Activated naive CD8-positive, alpha-beta T cell treated with anti-CD3 and anti-CD28 coated beads, Interleukin-2, amount 50 U/mL, for 24 hours (primary cell): ENCODE measurements at regions not wholly inside any gene's neighbourhood (a gene's known extent, or its start where the extent isn't known, plus 50 kb on each side); places are given as distances from the start of the nearest gene placed in this dataset.
"Not testable (repeated sequence)": the region's sequence is repeated elsewhere in the genome, so short reads cannot be mapped to it uniquely, and the experiment has no call there.

Experiments used
- ATAC-seq: fragments of 150-1000 bp; cut with Tn5 transposase; one replicate; pipeline ENCODE4 v1.10.0; 2021
- DNase-seq: peaks from one replicate; pipeline ENCODE4 v3.0.0; 2021
- H3K27ac Mint-ChIP-seq: one replicate; pipeline ENCODE4 v1.8.0; 2021; ENCODE audit warnings: mild to moderate bottlenecking, mixed read lengths
- H3K27me3 Mint-ChIP-seq: one replicate; pipeline ENCODE4 v1.8.0; 2021; ENCODE audit warnings: mixed read lengths
- H3K36me3 Mint-ChIP-seq: one replicate; pipeline ENCODE4 v1.8.0; 2021; ENCODE audit warnings: low read depth, mixed read lengths
- H3K4me1 Mint-ChIP-seq: one replicate; pipeline ENCODE4 v1.8.0; 2021; ENCODE audit warnings: mixed read lengths
- H3K4me3 Mint-ChIP-seq: one replicate; pipeline ENCODE4 v1.8.0; 2021; ENCODE audit warnings: mild to moderate bottlenecking, moderate library complexity, mixed read lengths
- H3K9me3 Mint-ChIP-seq: one replicate; pipeline ENCODE4 v1.8.0; 2021; ENCODE audit warnings: mixed read lengths

DNA sequence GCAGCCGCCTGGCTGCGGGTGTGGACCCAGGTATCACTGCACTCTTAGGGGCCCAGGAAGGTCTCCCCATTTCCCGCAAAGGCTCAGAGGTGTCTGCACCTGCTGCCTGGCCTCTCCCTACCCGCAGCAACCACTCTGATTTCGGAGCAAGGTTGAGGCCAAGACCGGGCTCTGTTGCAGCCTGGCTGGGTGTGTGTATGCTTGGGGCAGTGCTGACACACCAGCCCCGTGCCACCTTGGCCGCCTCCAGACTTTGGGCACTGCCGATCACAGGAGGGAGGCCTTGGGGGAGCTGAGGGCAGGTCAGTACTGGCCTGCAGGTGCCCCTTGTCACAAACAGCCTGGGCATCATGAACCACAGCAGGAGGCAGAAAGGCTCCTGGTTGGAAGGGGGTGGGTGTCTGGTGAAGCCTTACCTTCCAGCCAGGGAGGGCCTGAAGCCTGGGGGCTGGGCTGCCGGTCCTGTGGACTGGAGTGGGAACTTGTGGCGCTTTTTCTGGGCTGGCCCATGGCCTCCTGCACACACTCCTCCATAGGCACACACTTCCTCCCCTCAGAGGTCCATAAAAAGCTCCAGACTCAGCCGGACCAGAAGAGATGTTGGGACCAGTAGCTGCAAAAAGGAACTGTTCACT is 519.5 kb downstream of the RWDD3 start:
- Mint-ChIP-seq H3K36me3 (no peaks in the 10 kb centered on the region), H3K27ac (no peak overlapping the region), H3K9me3 (peaks cover 14% of the 10 kb centered on the region), H3K4me1 (no peaks in the 10 kb centered on the region), H3K27me3 (no peaks in the 10 kb centered on the region), H3K4me3 (no peak overlapping the region)
- no peak for ATAC-seq
- no peak for DNase-seq

DNA sequence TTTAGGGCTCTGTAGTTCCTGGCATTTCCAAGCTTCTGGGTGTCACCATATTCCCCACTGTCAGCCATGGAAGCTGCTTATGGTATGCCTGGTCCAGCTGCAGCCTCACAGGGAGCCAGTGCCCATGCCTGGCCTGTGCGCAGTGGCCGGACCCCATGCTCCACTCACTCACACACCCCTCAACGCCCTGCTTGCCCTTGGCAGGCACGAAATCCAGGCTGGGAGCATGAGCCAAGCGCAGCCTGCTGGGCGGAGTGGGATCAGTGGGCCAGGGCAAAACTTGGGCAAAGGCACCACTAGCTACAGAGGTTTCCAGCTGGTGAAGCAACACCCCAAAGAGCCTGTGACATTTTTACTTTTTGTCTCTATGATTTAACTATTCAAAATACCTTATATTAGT is 520.4 kb downstream of the RWDD3 start:
- H3K4me1 Mint-ChIP-seq = no peaks in the 10 kb centered on the region
- H3K27me3 Mint-ChIP-seq = no peaks in the 10 kb centered on the region
- peaks cover 16% of the 10 kb centered on the region for H3K9me3 Mint-ChIP-seq
- ATAC-seq = no peak
- no peak overlapping the region for H3K4me3 Mint-ChIP-seq
- no peak overlapping the region for H3K27ac Mint-ChIP-seq
- no peak for DNase-seq
- no peaks in the 10 kb centered on the region for H3K36me3 Mint-ChIP-seq

DNA sequence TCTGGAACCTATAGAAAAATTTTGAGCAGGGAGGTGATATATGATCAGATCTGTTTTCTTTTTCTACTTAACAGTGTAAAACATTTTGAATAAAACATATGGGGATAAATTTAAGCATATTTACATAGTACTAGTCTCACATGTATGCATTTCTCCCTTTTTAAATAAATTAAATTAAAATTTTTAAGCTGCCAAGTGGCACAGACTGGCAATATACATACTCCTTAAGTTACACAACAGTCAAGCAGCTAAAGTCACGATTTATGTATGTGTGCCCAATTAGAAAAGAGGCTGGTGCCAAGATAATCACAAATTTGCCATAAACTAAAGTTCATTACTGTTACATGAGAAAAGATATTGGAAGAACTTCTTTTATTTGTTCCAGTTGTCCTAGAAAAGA is 532.0 kb downstream of the RWDD3 start:
- no peaks in the 10 kb centered on the region for H3K4me1 Mint-ChIP-seq
- DNase-seq = no peak
- no peak for ATAC-seq
- H3K4me3 Mint-ChIP-seq = no peak overlapping the region
- no peak overlapping the region for H3K27ac Mint-ChIP-seq
- H3K9me3 Mint-ChIP-seq = peaks cover 18% of the 10 kb centered on the region
- no peaks in the 10 kb centered on the region for H3K36me3 Mint-ChIP-seq
- no peaks in the 10 kb centered on the region for H3K27me3 Mint-ChIP-seq

DNA sequence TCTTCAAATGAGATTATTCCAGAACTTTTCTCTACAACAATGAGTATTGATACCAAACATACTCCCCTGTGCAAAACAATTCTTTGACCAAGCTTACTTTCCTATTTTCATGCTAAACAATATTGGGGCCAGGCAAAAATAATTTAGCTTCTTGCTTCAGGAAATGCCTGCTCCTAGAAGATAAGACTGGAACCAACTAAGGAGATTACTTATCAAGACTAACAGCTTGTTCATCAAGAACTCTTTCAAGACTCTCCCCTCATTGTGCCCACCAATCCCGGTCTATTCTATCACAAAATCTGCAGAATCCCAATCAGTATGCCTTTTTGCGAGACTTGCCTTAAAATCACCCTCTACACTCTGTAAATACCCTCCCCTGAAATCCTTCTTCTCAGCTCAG is 536.6 kb downstream of the RWDD3 start:
- Mint-ChIP-seq H3K36me3 (no peaks in the 10 kb centered on the region), H3K9me3 (peaks cover 3% of the 10 kb centered on the region), H3K4me3 (no peak overlapping the region), H3K4me1 (no peaks in the 10 kb centered on the region), H3K27ac (no peak overlapping the region), H3K27me3 (no peaks in the 10 kb centered on the region)
- no peak for DNase-seq
- no peak for ATAC-seq

DNA sequence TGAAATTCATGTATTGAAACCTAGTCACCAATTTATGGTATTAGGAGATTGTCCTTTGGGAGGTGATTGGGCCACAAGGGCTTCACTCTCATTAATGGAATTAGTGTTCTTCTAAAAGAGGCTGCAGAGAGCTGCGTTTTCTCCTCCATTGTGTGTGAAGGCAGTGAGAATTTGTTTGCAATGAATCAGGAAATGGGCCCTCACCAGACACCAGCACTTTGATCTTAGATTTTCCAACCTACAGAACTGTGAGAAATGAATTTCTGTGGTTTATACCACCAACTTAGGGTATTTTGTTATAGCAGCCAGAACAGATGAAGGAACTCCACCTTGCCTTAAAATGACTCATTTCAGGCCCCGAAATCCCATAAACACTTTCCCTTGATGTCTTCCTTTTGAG is 544.2 kb downstream of the RWDD3 start:
- ATAC-seq = no peak

DNA sequence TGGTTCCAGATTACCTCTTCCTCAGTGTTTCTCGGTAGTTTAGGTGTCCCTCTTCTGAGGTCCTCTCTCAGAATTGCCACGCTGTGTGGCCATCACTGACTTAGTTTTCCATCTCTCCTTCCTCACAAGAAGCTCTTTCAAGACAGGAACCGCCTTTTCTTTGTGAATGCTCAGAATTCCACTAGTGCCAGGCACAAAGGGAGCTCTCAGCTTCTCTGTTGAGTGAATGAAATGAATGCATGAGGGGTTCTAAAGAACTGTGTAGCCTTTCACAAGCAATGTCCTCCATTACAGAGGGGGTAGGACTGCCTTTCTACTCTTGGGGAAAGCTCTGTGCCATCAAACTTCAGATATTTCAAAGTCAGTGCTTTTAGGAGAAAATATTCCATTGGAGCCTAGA is 546.8 kb downstream of the RWDD3 start:
- Mint-ChIP-seq H3K36me3 (no peaks in the 10 kb centered on the region), H3K4me3 (no peak overlapping the region), H3K9me3 (peaks cover 3% of the 10 kb centered on the region), H3K27ac (no peak overlapping the region), H3K4me1 (no peaks in the 10 kb centered on the region), H3K27me3 (no peaks in the 10 kb centered on the region)
- ATAC-seq (no peak), DNase-seq (no peak)

More for the DNA sequence above, 544.2 kb downstream of the RWDD3 start:
- H3K4me1 Mint-ChIP-seq = no peaks in the 10 kb centered on the region
- no peak overlapping the region for H3K27ac Mint-ChIP-seq
- no peak for DNase-seq
- H3K27me3 Mint-ChIP-seq = no peaks in the 10 kb centered on the region
- no peaks in the 10 kb centered on the region for H3K36me3 Mint-ChIP-seq
- H3K4me3 Mint-ChIP-seq = no peak overlapping the region
- H3K9me3 Mint-ChIP-seq = no peaks in the 10 kb centered on the region

DNA sequence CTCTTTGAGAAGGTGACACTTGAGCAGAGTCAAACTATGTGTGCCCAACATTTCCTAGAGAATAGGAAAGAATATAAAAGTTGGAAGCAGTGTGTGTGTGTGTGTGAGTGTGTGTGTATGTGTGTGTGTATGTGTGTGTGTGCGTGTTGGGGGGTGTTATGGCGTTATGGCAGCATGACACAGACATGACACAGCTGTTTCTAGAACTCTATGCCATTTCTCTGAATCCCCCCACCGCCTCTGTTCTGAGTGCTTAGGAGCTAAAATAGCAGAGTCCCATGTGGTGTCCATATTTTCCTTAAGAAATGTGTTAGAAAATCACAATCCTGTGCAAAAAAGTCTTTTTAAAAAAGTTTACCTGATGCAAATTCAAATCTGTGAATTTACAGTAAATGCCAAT is 556.1 kb downstream of the RWDD3 start:
- ATAC-seq (no peak), DNase-seq (no peak)
- H3K9me3 Mint-ChIP-seq = peaks cover 13% of the 10 kb centered on the region
- no peak overlapping the region for H3K4me3 Mint-ChIP-seq
- no peak overlapping the region for H3K27ac Mint-ChIP-seq
- H3K36me3 Mint-ChIP-seq = no peaks in the 10 kb centered on the region
- no peaks in the 10 kb centered on the region for H3K4me1 Mint-ChIP-seq
- peaks cover 2% of the 10 kb centered on the region for H3K27me3 Mint-ChIP-seq

DNA sequence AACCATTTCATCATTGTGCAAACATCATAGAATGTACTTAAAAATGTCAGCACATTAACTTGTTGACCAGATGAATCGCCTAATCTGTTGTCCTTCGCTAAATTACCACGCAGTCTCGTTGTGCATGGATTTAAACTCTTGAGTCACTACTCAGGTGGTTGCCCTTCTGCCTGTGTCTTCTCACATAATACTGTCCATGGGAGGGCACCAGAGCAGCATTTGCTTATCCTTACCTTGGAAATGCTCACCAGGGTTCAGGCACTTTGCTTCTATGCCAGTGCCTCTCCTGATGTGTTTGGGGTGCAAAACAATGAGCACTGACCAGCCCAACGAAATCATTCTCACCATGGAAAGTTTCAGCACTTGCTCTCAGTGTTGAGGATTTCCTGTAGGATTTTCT is 559.9 kb downstream of the RWDD3 start:
- H3K4me3 Mint-ChIP-seq = no peak overlapping the region
- H3K27me3 Mint-ChIP-seq = peaks cover 2% of the 10 kb centered on the region
- no peak overlapping the region for H3K27ac Mint-ChIP-seq
- DNase-seq = no peak
- no peaks in the 10 kb centered on the region for H3K4me1 Mint-ChIP-seq
- peaks cover 16% of the 10 kb centered on the region for H3K9me3 Mint-ChIP-seq
- no peak for ATAC-seq
- H3K36me3 Mint-ChIP-seq = no peaks in the 10 kb centered on the region

DNA sequence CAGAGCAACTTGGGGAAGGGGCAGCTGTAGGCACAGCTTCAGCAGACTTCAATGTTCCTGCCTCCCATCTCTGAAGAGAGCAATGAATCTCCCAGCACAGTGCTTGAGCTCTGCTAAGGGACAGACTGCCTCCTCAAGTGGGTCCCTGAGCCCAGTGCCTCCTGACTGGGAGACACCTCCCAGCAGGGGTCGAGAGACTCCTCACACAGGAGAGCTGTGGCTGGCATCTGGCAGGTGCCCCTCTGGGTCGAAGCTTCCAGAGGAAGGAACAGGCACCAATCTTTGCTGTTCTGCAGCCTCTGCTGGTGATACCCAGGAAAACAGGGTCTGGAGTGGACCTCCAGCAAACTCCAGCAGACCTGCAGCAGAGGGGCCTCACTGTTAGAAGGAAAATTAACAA is 563.8 kb downstream of the RWDD3 start:
- not testable (repeated sequence) for H3K27me3 Mint-ChIP-seq, H3K4me3 Mint-ChIP-seq, H3K36me3 Mint-ChIP-seq, H3K27ac Mint-ChIP-seq, H3K4me1 Mint-ChIP-seq, DNase-seq, ATAC-seq
- H3K9me3 Mint-ChIP-seq = peaks cover 21% of the 10 kb centered on the region

DNA sequence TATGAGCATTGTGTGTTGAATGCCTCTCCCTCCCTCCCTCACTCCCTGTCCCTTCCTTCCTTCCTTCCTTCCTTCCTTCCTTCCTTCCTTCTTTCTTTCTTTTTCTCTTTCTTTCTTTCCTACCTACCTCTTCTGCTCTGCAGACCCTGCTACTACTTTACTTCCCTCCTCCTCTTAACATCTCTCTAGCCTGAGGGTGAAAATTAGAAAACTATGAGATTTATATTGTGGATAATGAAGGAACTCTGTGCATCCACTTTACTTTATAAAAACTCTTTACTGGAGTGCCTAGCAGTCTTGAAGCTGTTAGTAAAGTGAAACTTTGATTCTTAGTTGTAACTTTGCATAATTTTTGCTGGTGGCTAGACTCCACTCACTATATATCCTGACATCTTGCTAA is 572.2 kb downstream of the RWDD3 start:
- no peaks in the 10 kb centered on the region for H3K36me3 Mint-ChIP-seq
- peaks cover 11% of the 10 kb centered on the region for H3K9me3 Mint-ChIP-seq
- H3K4me3 Mint-ChIP-seq = no peak overlapping the region
- H3K27ac Mint-ChIP-seq = no peak overlapping the region
- no peaks in the 10 kb centered on the region for H3K27me3 Mint-ChIP-seq
- no peaks in the 10 kb centered on the region for H3K4me1 Mint-ChIP-seq
- DNase-seq (no peak), ATAC-seq (no peak)

DNA sequence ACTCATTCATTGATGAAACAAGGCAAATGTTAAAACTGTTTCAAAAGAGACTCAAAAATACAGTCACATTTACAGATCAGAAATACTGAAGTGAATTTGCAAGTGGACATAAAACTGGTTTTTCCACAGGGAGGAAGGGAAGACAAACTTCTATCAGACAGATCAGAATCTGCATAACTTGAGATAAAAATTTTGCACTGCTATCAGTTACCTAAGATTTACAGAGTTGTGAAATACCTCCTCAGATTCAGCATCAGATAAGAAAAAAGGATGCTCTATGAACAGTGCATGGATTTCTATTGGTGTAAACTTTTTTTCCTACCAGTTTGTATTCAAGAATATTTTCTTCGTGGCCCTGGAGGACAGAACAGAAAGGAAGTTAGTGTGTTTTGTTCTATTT is 575.4 kb downstream of the RWDD3 start:
- Mint-ChIP-seq H3K27ac (no peak overlapping the region), H3K9me3 (peaks cover 15% of the 10 kb centered on the region), H3K4me1 (no peaks in the 10 kb centered on the region), H3K4me3 (no peak overlapping the region), H3K27me3 (no peaks in the 10 kb centered on the region), H3K36me3 (no peaks in the 10 kb centered on the region)
- ATAC-seq (no peak), DNase-seq (no peak)

DNA sequence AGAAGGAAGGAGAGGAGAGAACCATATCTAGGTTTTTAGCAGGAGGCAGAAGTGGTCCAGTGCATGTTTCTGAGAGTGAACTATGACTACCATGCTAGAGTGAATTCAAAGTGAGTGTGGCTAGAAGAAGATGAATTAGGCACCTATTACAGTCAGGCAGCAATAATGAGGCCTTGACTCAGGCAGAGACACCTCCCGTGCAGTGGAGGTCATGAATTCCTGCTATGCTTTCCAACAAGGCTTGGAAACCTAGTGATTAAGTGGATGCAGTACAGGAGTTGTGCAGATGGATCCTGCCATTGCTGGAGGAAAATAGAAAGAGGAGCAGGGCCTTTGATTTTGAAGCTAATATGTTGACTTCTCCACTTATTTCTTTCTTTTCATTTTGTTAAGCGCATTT is 581.5 kb downstream of the RWDD3 start:
- no peaks in the 10 kb centered on the region for H3K27me3 Mint-ChIP-seq
- ATAC-seq (no peak), DNase-seq (no peak)
- H3K9me3 Mint-ChIP-seq = peaks cover 15% of the 10 kb centered on the region
- H3K4me3 Mint-ChIP-seq = no peak overlapping the region
- no peaks in the 10 kb centered on the region for H3K4me1 Mint-ChIP-seq
- no peaks in the 10 kb centered on the region for H3K36me3 Mint-ChIP-seq
- no peak overlapping the region for H3K27ac Mint-ChIP-seq

DNA sequence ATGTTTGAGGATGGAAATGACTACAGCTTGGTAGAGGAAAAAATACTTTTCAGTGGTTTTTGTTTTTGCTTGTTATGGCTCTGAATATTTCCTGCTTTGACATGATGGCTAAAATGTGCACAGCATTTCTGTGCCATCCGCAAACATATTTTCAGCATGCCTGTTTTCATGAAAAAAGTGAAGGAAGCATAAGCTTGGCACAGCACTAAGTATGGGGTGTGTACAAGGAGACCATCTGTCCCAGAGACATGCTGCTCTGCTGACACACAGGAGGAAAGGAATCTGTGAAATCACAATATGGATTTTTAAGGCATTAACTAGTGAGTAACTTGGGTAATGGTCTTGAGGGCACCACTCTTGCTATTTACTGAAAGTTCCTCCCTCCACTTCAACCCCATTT is 595.5 kb downstream of the RWDD3 start:
- H3K36me3 Mint-ChIP-seq = no peaks in the 10 kb centered on the region
- ATAC-seq (no peak), DNase-seq (no peak)
- H3K9me3 Mint-ChIP-seq = no peaks in the 10 kb centered on the region
- H3K4me1 Mint-ChIP-seq = no peaks in the 10 kb centered on the region
- H3K4me3 Mint-ChIP-seq = no peak overlapping the region
- no peak overlapping the region for H3K27ac Mint-ChIP-seq
- H3K27me3 Mint-ChIP-seq = no peaks in the 10 kb centered on the region

DNA sequence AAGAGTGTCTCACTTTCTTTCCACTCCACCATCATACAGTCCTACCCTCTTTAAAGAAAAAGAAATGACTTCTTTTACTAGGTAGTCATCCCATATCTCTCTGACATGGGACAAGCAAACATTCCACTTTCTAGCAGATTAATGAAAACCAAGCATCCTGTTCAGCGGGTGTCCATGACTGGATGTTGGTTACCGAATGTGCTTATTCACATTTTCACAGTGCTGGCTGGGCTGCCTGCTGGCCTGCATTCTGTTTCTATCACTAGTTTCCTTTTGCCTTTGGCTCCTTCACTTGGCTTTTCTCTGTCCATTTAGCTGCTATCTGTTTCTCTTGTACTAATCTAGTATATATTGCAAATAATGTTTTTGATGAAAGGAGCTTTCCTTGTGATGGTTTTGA is 598.4 kb downstream of the RWDD3 start:
- no peak for DNase-seq
- no peaks in the 10 kb centered on the region for H3K36me3 Mint-ChIP-seq
- no peak overlapping the region for H3K27ac Mint-ChIP-seq
- no peaks in the 10 kb centered on the region for H3K27me3 Mint-ChIP-seq
- no peak overlapping the region for H3K4me3 Mint-ChIP-seq
- H3K4me1 Mint-ChIP-seq = no peaks in the 10 kb centered on the region
- no peak for ATAC-seq
- peaks cover 11% of the 10 kb centered on the region for H3K9me3 Mint-ChIP-seq

DNA sequence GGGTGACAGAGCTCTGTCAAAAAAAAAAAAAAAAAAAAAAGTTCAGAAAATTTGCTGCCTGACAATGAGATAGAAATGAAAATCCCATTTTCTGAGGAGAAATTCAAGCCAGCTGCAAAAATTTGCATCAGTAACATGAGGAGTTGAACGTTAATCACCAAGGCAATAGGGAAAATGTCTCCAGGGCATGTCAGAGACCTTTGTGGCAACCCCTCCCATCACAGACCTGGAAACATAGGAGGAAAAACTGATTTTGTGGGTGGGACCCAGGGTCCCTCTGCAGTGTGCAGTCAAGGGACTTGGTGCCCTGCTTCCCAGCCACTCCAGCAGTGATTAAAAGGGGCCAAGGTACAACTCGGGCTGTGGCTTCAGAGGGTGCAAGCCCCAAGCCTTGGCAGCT is 615.4 kb downstream of the RWDD3 start:
- H3K27me3 Mint-ChIP-seq = no peaks in the 10 kb centered on the region
- no peak for DNase-seq
- H3K4me1 Mint-ChIP-seq = no peaks in the 10 kb centered on the region
- no peaks in the 10 kb centered on the region for H3K36me3 Mint-ChIP-seq
- no peak for ATAC-seq
- no peak overlapping the region for H3K27ac Mint-ChIP-seq
- peaks cover 12% of the 10 kb centered on the region for H3K9me3 Mint-ChIP-seq
- no peak overlapping the region for H3K4me3 Mint-ChIP-seq

DNA sequence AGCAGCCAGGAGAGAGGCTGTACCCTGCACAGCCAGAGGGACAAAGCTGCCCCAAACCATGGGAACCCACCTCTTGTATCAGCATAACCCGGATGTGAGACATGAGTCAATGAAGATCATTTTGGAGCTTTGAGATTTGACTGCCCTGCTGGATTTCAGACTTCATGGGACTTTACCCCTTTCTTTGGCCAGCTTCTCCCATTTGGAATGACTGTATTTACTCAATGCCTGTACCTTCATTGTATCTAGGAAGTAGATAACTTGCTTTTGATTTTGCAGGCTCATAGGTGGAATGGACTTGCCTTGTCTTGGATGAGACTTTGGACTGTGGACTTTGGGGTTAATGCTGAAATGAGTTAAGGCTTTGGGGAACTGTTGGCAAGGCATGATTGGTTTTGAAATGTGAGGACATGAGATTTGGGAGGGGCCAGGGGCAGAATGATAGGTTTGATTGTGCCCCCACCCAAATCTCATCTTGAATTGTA is 616.2 kb downstream of the RWDD3 start:
- H3K9me3 Mint-ChIP-seq = peaks cover 9% of the 10 kb centered on the region
- no peak overlapping the region for H3K4me3 Mint-ChIP-seq
- no peak overlapping the region for H3K27ac Mint-ChIP-seq
- no peaks in the 10 kb centered on the region for H3K36me3 Mint-ChIP-seq
- no peaks in the 10 kb centered on the region for H3K4me1 Mint-ChIP-seq
- ATAC-seq (no peak), DNase-seq (no peak)
- H3K27me3 Mint-ChIP-seq = no peaks in the 10 kb centered on the region
